Effector memory CD8-positive, alpha-beta T cell (primary cell): ENCODE measurements at regions not wholly inside any gene's neighbourhood (a gene's known extent, or its start where the extent isn't known, plus 50 kb on each side); places are given as distances from the start of the nearest gene placed in this dataset.

Source experiments
- ATAC-seq: fragments of 150-1000 bp; cut with Tn5 transposase; replicated peaks from 2 replicates; pipeline ENCODE4 v1.10.0; 2021; ENCODE audit warnings: mild to moderate bottlenecking, moderate library complexity
- DNase-seq, 3 experiments: peaks; one replicate each; pipeline ENCODE4 v3.0.0; 2021
- H3K27ac Mint-ChIP-seq, 2 donors: one replicate each; pipeline ENCODE4 v1.8.0; 2022; ENCODE audit warnings: mild to moderate bottlenecking in 2 of 2, mixed read lengths in 2 of 2, moderate library complexity in 2 of 2
- H3K27me3 Mint-ChIP-seq, 2 donors: one replicate each; pipeline ENCODE4 v1.8.0; 2022; ENCODE audit warnings: mixed read lengths in 2 of 2
- H3K36me3 Mint-ChIP-seq: one replicate; pipeline ENCODE4 v1.8.0; 2022; ENCODE audit warnings: mild to moderate bottlenecking, moderate library complexity, mixed read lengths; ENCODE audit not compliant: insufficient read depth
- H3K4me1 Mint-ChIP-seq, 2 donors: one replicate each; pipeline ENCODE4 v1.8.0; 2022; ENCODE audit warnings: low read depth in 2 of 2, mixed read lengths in 2 of 2
- H3K4me3 Mint-ChIP-seq, 2 donors: one replicate each; pipeline ENCODE4 v1.8.0; 2022; ENCODE audit warnings: mild to moderate bottlenecking in 2 of 2, mixed read lengths in 2 of 2, moderate library complexity in 2 of 2
- H3K9me3 Mint-ChIP-seq, 2 donors: one replicate each; pipeline ENCODE4 v1.8.0; 2022; ENCODE audit warnings: mixed read lengths in 2 of 2

DNA sequence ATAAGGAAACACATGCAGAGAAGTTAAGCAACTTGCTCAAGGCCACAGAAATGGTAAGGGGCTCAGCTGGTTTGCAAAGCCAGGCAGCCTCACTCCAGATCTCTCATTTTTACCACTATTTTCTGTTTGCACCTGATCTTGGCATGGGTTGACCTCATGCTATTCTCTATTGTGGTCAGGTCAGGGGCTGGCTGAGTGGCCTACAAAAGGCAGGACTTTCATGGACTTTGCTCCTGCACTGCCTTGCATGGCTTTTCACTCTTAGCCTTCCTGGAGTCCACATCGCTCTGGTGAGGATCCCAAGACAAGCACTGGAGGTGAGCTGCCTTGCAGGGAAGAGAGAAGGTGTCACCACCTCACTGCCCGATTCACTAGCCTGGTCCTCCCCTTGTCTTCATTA lies 56.8 kb upstream of the CSF3R start:
- DNase-seq (no peak), ATAC-seq (no peak)
- H3K4me3 Mint-ChIP-seq = no peak overlapping the region
- H3K4me1 Mint-ChIP-seq = peaks cover 0 to 3% of the 10 kb centered on the region in 2 donors
- H3K27ac Mint-ChIP-seq = no peak overlapping the region
- H3K27me3 Mint-ChIP-seq = peaks cover 56 to 79% of the 10 kb centered on the region in 2 donors
- H3K9me3 Mint-ChIP-seq = no peaks in the 10 kb centered on the region
- peaks cover 6% of the 10 kb centered on the region for H3K36me3 Mint-ChIP-seq

- no peaks in the 10 kb centered on the region for H3K9me3 Mint-ChIP-seq
- H3K27ac Mint-ChIP-seq = no peak overlapping the region
- H3K27me3 Mint-ChIP-seq = peaks cover 63 to 86% of the 10 kb centered on the region in 2 donors
- no peak overlapping the region for H3K4me3 Mint-ChIP-seq
- ATAC-seq = no peak
- peaks cover 6% of the 10 kb centered on the region for H3K36me3 Mint-ChIP-seq
- peaks cover 0 to 3% of the 10 kb centered on the region in 2 donors for H3K4me1 Mint-ChIP-seq
- no peak for DNase-seq
Measured at GRCh38 chr1:36537991-36538390, 55.3 kb upstream of the CSF3R start.

- Mint-ChIP-seq H3K4me1 (peaks cover 0 to 3% of the 10 kb centered on the region in 2 donors), H3K27me3 (peaks cover 67 to 86% of the 10 kb centered on the region in 2 donors), H3K27ac (no peak overlapping the region), H3K9me3 (peaks cover 0 to 2% of the 10 kb centered on the region in 2 donors), H3K36me3 (peaks cover 6% of the 10 kb centered on the region), H3K4me3 (no peak overlapping the region)
- DNase-seq (no peak), ATAC-seq (no peak)
Measured at GRCh38 chr1:36537190-36537768, 54.6 kb upstream of the CSF3R start.

DNA sequence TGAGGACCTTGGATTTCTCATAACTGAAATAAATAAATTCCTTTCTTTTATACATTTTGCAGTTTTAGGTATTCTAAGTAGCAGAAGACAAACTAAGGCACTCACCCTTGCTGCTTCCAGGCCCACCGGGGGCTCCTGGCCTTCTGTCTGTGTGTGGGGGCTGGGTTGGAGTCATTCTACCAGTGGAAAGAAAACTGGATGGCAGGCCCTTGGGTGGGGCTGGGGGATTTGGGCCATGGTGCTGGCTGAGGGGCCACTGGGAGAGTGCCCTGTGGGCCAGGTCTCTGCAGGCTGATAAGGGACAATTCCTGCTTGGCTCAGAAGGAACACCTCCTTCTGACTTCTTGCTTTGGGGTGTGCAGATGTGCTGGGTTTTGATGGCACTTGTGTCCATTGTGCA lies 54.0 kb upstream of the CSF3R start:
- no peak for ATAC-seq
- Mint-ChIP-seq H3K27ac (no peak overlapping the region), H3K4me1 (no peaks in the 10 kb centered on the region), H3K4me3 (no peak overlapping the region), H3K36me3 (peaks cover 6% of the 10 kb centered on the region), H3K27me3 (peaks cover 65 to 84% of the 10 kb centered on the region in 2 donors), H3K9me3 (peaks cover 0 to 2% of the 10 kb centered on the region in 2 donors)
- DNase-seq = no peak

DNA sequence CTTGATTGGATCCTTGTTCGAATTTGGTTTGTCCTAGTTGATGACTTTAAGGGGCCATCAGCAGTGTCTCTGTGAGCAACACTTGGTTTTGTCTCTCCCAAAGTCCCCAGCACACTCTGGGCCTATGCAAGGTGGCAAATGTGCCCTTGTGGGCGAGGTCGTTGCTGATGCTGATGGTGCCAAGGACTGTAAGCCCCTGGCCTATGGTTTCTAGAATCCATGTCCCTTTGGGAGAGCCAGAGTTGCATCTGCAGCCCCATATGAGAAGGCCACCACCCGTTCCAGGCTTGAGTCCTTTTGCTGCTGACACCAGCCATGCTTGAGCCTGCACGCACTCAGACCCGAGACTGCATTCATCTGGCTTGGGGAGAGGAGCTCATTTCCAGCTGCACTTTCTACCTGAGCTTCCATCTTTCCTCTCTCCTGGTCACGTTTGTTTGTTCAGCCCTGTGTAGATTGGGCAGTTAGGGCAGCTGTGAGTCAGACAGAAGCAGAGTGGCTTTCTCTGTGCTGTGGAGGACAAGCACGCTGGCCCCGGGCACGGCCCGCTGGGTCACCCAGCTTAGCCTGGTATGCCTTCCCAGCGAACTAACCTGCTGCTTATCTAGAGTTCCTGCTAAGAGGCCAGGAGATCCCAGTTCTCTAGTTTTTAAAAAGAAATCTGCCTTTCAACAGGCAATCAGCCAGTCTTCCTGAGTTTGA lies 52.1 kb upstream of the CSF3R start:
- H3K9me3 Mint-ChIP-seq = peaks cover 0 to 2% of the 10 kb centered on the region in 2 donors
- peaks cover 6% of the 10 kb centered on the region for H3K36me3 Mint-ChIP-seq
- DNase-seq (no peak), ATAC-seq (no peak)
- no peaks in the 10 kb centered on the region for H3K4me1 Mint-ChIP-seq
- H3K27me3 Mint-ChIP-seq = peaks cover 66 to 88% of the 10 kb centered on the region in 2 donors
- no peak overlapping the region for H3K27ac Mint-ChIP-seq
- no peak overlapping the region for H3K4me3 Mint-ChIP-seq

DNA sequence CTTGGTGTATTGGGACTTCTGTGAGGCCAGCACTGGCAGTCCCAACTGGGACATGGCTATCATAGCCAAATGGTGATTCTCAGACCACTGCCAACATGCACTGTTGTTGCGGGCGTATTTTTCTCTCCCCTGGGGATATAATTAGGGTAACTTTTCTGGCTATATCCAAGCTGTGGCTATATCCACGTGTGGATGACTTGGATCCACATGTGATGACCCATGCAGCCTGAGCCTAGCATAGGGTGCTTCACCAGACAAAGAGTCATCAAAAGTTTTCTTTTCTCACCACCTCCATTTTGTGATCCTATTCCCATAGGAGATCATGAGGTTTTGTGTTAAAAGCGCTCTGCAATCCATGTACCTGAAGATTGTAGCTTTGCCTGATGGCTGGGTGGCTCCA lies 51.2 kb upstream of the CSF3R start:
- Mint-ChIP-seq H3K4me3 (no peak overlapping the region), H3K27me3 (peaks cover 59 to 88% of the 10 kb centered on the region in 2 donors), H3K36me3 (peaks cover 6% of the 10 kb centered on the region), H3K9me3 (peaks cover 0 to 2% of the 10 kb centered on the region in 2 donors), H3K27ac (no peak overlapping the region), H3K4me1 (no peaks in the 10 kb centered on the region)
- no peak for DNase-seq
- ATAC-seq = no peak

- Mint-ChIP-seq H3K27ac (no peak overlapping the region), H3K9me3 (peaks cover 0 to 2% of the 10 kb centered on the region in 2 donors), H3K4me1 (no peaks in the 10 kb centered on the region), H3K27me3 (peaks cover 55 to 87% of the 10 kb centered on the region in 2 donors), H3K36me3 (peaks cover 3% of the 10 kb centered on the region), H3K4me3 (no peak overlapping the region)
- ATAC-seq (no peak), DNase-seq (no peak)
Measured at GRCh38 chr1:36532810-36533401, 50.2 kb upstream of the CSF3R start.
